IPS DF 6.9 (cell line): ENCODE measurements at regions not wholly inside any gene's neighbourhood (a gene's known extent, or its start where the extent isn't known, plus 50 kb on each side); places are given as distances from the start of the nearest gene placed in this dataset.
A peak's percentile ranks its signal among the peaks of the same experiment; 100 is the strongest.

Experiments
- DNase-seq: peaks from one replicate; pipeline ENCODE4 v3.0.0-alpha.2; 2013; ENCODE audit warnings: low read depth, low spot score
- H3K27ac ChIP-seq: one replicate; pipeline ENCODE4 v1.5.1; 2013; ENCODE audit warnings: low read length, control low read depth
- H3K27me3 ChIP-seq: 2 replicates; pipeline ENCODE4 v1.6.1; 2013; ENCODE audit warnings: mild to moderate bottlenecking, low read length; ENCODE audit not compliant: control insufficient read depth, insufficient read depth
- H3K36me3 ChIP-seq: 2 replicates; pipeline ENCODE4 v1.6.1; 2013; ENCODE audit warnings: low read length; ENCODE audit not compliant: control insufficient read depth, insufficient read depth
- H3K4me1 ChIP-seq: 2 replicates; pipeline ENCODE4 v1.6.1; 2013; ENCODE audit warnings: low read length; ENCODE audit not compliant: control insufficient read depth, insufficient read depth
- H3K4me3 ChIP-seq: 2 replicates; pipeline ENCODE4 v1.5.1; 2013; ENCODE audit warnings: mild to moderate bottlenecking, low read length
- H3K9me3 ChIP-seq: 2 replicates; pipeline ENCODE4 v1.6.1; 2013; ENCODE audit warnings: low read length, inconsistent platforms; ENCODE audit not compliant: control insufficient read depth, insufficient read depth
- WGBS: extraction: QIAGEN DNeasy Blood & Tissue Kit; methylation state at CpG from one replicate; pipeline ENCODE4 v1.1.7; 2013; ENCODE audit warnings: mixed read lengths, missing lambda C conversion rate; ENCODE audit not compliant: insufficient read length, insufficient coverage; 5-methylcytosine and 5-hydroxymethylcytosine counted together

DNA sequence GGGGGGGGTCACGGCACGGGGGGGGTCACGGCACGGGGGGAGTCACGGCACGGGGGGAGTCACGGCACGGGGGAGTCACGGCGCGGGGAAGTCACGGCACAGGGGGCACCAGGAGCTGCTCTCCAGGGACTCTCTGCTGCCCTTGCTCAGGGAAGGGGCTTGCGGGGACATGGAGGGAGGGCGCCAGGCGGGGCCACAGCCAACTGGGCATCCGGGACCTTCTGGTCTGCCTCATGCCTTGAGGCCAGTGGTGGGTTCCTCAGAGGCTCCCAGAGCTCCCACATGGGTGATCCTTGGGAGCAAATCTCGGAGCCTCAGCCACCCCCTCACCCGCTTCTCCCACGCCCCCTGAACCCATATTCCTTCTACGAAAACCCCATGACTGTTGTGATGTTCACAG lies 55.8 kb upstream of the TMEM18 start:
- Histone ChIP-seq H3K9me3 (no peaks in the 10 kb centered on the region), H3K36me3 (no peaks in the 10 kb centered on the region), H3K4me3 (no peak overlapping the region), H3K27me3 (no peaks in the 10 kb centered on the region), H3K27ac (no peak overlapping the region), H3K4me1 (peaks cover 9% of the 10 kb centered on the region)
- no CpG with 5 or more reads among the region's 20 CpGs for WGBS
- no peak for DNase-seq

DNA sequence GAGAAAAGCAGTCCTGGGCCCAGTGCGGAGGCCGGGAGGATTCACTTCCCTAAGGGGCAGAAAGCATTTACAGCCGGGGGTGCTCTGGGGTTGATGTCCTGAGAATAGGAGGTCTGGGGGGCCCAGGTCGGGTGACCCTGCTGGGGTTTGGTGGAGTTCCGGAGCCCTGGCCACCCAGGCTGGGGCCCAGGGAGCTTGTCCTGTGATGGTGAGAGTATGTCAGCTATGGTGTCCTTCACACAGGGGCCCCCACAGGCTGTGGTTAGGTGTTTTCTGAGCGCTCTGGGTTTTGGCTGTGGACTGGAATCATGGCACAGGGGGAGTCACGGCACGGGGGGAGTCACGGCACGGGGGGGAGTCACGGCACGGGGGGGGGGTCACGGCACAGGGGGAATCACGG lies 54.5 kb upstream of the TMEM18 start:
- Histone ChIP-seq H3K36me3 (no peaks in the 10 kb centered on the region), H3K27me3 (no peaks in the 10 kb centered on the region), H3K27ac (no peak overlapping the region), H3K9me3 (no peaks in the 10 kb centered on the region), H3K4me1 (peaks cover 11% of the 10 kb centered on the region), H3K4me3 (no peak overlapping the region)
- WGBS = no CpG with 5 or more reads among the region's 14 CpGs
- DNase-seq = no peak

DNA sequence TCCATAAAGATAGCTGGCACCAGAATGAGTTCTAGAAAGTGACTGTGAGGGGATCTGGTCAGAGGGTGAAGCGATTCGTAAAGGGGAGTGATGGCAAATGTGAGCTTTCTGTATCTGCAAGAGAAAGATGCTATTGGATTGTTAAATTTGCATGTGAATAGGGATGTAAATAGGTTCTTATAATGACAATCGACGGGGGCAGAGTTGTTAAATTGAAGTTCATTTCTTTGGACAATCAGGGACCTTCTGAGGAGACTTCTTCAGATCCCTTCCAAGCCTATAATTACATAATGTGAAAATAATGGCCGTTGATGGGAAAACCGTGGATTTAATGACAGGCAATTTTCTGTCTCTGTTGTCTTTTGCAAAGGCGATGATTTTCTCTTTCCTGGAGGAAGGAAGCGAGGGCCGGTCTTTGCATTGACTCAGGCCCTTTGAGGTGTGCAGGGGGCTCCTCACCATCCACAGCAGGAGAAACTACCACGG lies 52.2 kb upstream of the TMEM18 start:
- H3K36me3 ChIP-seq = no peaks in the 10 kb centered on the region
- no CpG with 5 or more reads among the region's 10 CpGs for WGBS
- no peak overlapping the region for H3K27ac ChIP-seq
- no peaks in the 10 kb centered on the region for H3K27me3 ChIP-seq
- H3K4me1 ChIP-seq = peaks cover 11% of the 10 kb centered on the region
- peak; percentile 61 for DNase-seq
- no peaks in the 10 kb centered on the region for H3K9me3 ChIP-seq
- H3K4me3 ChIP-seq = no peak overlapping the region

DNA sequence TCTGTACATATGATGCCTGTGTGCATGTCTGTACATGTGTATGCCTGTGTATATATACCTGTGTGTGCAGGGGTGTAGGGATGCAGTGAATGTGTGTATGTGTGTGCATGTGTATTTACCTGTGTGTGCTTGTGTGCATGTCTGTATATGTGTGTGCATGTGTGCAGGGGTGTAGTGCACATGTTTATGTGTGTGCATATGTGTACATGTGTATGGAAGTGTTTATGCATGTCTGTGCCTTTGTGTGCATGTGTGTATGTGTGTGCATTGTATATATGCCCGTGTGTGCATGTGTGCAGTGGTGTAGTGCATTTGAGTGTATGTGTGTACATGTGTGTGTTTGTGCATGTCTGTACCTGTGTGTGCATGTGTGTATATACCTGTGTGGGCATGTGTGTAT lies 51.0 kb upstream of the TMEM18 start:
- Histone ChIP-seq H3K36me3 (no peaks in the 10 kb centered on the region), H3K27me3 (no peaks in the 10 kb centered on the region), H3K27ac (no peak overlapping the region), H3K4me1 (peaks cover 12% of the 10 kb centered on the region), H3K4me3 (no peak overlapping the region), H3K9me3 (no peaks in the 10 kb centered on the region)
- whole genome bisulfite sequencing = no CpG with 5 or more reads among the region's 1 CpG
- DNase-seq = no peak

DNA sequence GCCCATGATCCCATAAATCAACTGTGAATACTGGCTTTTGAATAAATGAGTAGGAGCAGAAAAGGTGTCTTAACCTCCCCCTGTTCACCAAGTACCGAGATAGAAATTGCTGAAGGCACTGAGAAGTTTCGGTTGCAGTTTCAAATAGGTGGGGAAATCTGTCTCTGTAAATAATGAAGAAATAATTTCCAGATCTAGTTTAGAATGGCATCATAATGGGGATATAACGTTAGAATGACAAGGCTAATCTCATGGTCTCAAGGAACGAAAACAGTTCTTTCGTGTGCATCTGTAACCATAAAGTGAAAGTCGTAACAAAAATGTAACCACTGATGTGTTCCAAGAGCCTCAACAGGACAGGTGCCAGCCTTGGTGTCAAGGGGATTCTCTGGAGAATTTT lies 49.9 kb upstream of the TMEM18 start:
- H3K27me3 ChIP-seq = no peaks in the 10 kb centered on the region
- no peak for DNase-seq
- H3K4me1 ChIP-seq = peaks cover 12% of the 10 kb centered on the region
- H3K36me3 ChIP-seq = no peaks in the 10 kb centered on the region
- H3K27ac ChIP-seq = no peak overlapping the region
- H3K4me3 ChIP-seq = no peak overlapping the region
- no CpG with 5 or more reads among the region's 6 CpGs for WGBS
- no peaks in the 10 kb centered on the region for H3K9me3 ChIP-seq
